Activated naive CD4-positive, alpha-beta T cell treated with anti-CD3 and anti-CD28 coated beads for 36 hours (primary cell): ENCODE measurements at regions not wholly inside any gene's neighbourhood (a gene's known extent, or its start where the extent isn't known, plus 50 kb on each side); places are given as distances from the start of the nearest gene placed in this dataset.

Experiments
- CTCF ChIA-PET: fragments of 350-600 bp; sonication (Branson Sonifier 250); formaldehyde crosslinking; loops from one replicate; lab custom pipeline; 2021; ENCODE audit warnings: antibody characterized with exemption; lab: Charles Lee
- DNase-seq: peaks from one replicate; pipeline ENCODE4 v3.0.0-alpha.2; 2020
- H3K27ac Mint-ChIP-seq: one replicate; pipeline ENCODE4 v1.8.0; 2021; ENCODE audit warnings: mild to moderate bottlenecking, mixed read lengths
- H3K27me3 Mint-ChIP-seq: one replicate; pipeline ENCODE4 v1.8.0; 2021; ENCODE audit warnings: low read depth, mixed read lengths
- H3K36me3 Mint-ChIP-seq: one replicate; pipeline ENCODE4 v1.8.0; 2021; ENCODE audit warnings: low read depth, mixed read lengths
- H3K4me1 Mint-ChIP-seq: one replicate; pipeline ENCODE4 v1.8.0; 2021; ENCODE audit warnings: low read depth, mixed read lengths
- H3K4me3 Mint-ChIP-seq: one replicate; pipeline ENCODE4 v1.8.0; 2021; ENCODE audit warnings: mild to moderate bottlenecking, moderate library complexity, mixed read lengths
- H3K9me3 Mint-ChIP-seq: one replicate; pipeline ENCODE4 v1.8.0; 2021; ENCODE audit warnings: mixed read lengths
- intact Hi-C: fragments of 100-400 bp; cut with micrococcal nuclease; formaldehyde crosslinking; loops from one replicate; pipeline ENCODE4 v1.15.1; 2023

GRCh38 chrX:110955706-110956105 lies 140.3 kb upstream of the PAK3 start:
- Mint-ChIP-seq H3K4me3 (no peak overlapping the region), H3K36me3 (no peaks in the 10 kb centered on the region), H3K27me3 (no peaks in the 10 kb centered on the region), H3K27ac (no peak overlapping the region), H3K9me3 (no peaks in the 10 kb centered on the region), H3K4me1 (no peaks in the 10 kb centered on the region)
- CTCF ChIA-PET, result no interaction called here
- intact Hi-C loops, result no loop called here
- DNase-seq, result no peak

GRCh38 chrX:110954428-110955100 lies 141.4 kb upstream of the PAK3 start:
- no peak overlapping the region for H3K4me3 Mint-ChIP-seq
- H3K27me3 Mint-ChIP-seq, result no peaks in the 10 kb centered on the region
- intact Hi-C loops, result no loop called here
- CTCF ChIA-PET, result no interaction called here
- no peaks in the 10 kb centered on the region for H3K9me3 Mint-ChIP-seq
- no peak for DNase-seq
- no peaks in the 10 kb centered on the region for H3K4me1 Mint-ChIP-seq
- no peak overlapping the region for H3K27ac Mint-ChIP-seq
- H3K36me3 Mint-ChIP-seq, result no peaks in the 10 kb centered on the region

GRCh38 chrX:110951472-110952269 lies 144.3 kb upstream of the PAK3 start:
- Mint-ChIP-seq H3K4me3 (no peak overlapping the region), H3K36me3 (no peaks in the 10 kb centered on the region), H3K27me3 (peaks cover 5% of the 10 kb centered on the region), H3K4me1 (no peaks in the 10 kb centered on the region), H3K9me3 (no peaks in the 10 kb centered on the region), H3K27ac (no peak overlapping the region)
- CTCF ChIA-PET, result no interaction called here
- DNase-seq, result no peak
- intact Hi-C loops, result no loop called here

GRCh38 chrX:110944751-110945675 lies 149.4 kb upstream of the CHRDL1 start:
- DNase-seq, result no peak
- no peak overlapping the region for H3K4me3 Mint-ChIP-seq
- no peak overlapping the region for H3K27ac Mint-ChIP-seq
- no peaks in the 10 kb centered on the region for H3K36me3 Mint-ChIP-seq
- H3K27me3 Mint-ChIP-seq, result peaks cover 16% of the 10 kb centered on the region
- intact Hi-C loops, result no loop called here
- CTCF ChIA-PET, result no interaction called here
- H3K9me3 Mint-ChIP-seq, result no peaks in the 10 kb centered on the region
- no peaks in the 10 kb centered on the region for H3K4me1 Mint-ChIP-seq

GRCh38 chrX:110944311-110944750 lies 148.7 kb upstream of the CHRDL1 start:
- no peak overlapping the region for H3K27ac Mint-ChIP-seq
- peaks cover 16% of the 10 kb centered on the region for H3K27me3 Mint-ChIP-seq
- CTCF ChIA-PET, result no interaction called here
- no peaks in the 10 kb centered on the region for H3K4me1 Mint-ChIP-seq
- intact Hi-C loops, result no loop called here
- no peaks in the 10 kb centered on the region for H3K36me3 Mint-ChIP-seq
- no peaks in the 10 kb centered on the region for H3K9me3 Mint-ChIP-seq
- H3K4me3 Mint-ChIP-seq, result no peak overlapping the region
- DNase-seq, result no peak

GRCh38 chrX:110941906-110942305 lies 146.3 kb upstream of the CHRDL1 start:
- H3K36me3 Mint-ChIP-seq, result no peaks in the 10 kb centered on the region
- CTCF ChIA-PET, result interaction anchor here (0.5 kb wide), 1 partner anchor 15 kb away, joined by 4 read pairs; no protein-coding TSS in a partner anchor
- no peak overlapping the region for H3K4me3 Mint-ChIP-seq
- no peaks in the 10 kb centered on the region for H3K4me1 Mint-ChIP-seq
- peaks cover 11% of the 10 kb centered on the region for H3K27me3 Mint-ChIP-seq
- intact Hi-C loops, result no loop called here
- no peak for DNase-seq
- no peaks in the 10 kb centered on the region for H3K9me3 Mint-ChIP-seq
- no peak overlapping the region for H3K27ac Mint-ChIP-seq

GRCh38 chrX:110938977-110939732 lies 143.5 kb upstream of the CHRDL1 start:
- Mint-ChIP-seq H3K27me3 (peaks cover 4% of the 10 kb centered on the region), H3K9me3 (no peaks in the 10 kb centered on the region), H3K27ac (no peak overlapping the region), H3K4me1 (no peaks in the 10 kb centered on the region), H3K36me3 (no peaks in the 10 kb centered on the region), H3K4me3 (no peak overlapping the region)
- CTCF ChIA-PET, result no interaction called here
- intact Hi-C loops, result no loop called here
- DNase-seq, result no peak

GRCh38 chrX:110924871-110925270 lies 129.3 kb upstream of the CHRDL1 start:
- no peaks in the 10 kb centered on the region for H3K4me1 Mint-ChIP-seq
- H3K36me3 Mint-ChIP-seq, result no peaks in the 10 kb centered on the region
- no peak overlapping the region for H3K27ac Mint-ChIP-seq
- CTCF ChIA-PET, result no interaction called here
- H3K9me3 Mint-ChIP-seq, result no peaks in the 10 kb centered on the region
- intact Hi-C loops, result no loop called here
- H3K27me3 Mint-ChIP-seq, result peaks cover 2% of the 10 kb centered on the region
- H3K4me3 Mint-ChIP-seq, result no peak overlapping the region
- DNase-seq, result no peak

- Mint-ChIP-seq H3K9me3 (no peaks in the 10 kb centered on the region), H3K27ac (no peak overlapping the region), H3K4me3 (no peak overlapping the region), H3K4me1 (no peaks in the 10 kb centered on the region), H3K27me3 (peaks cover 2% of the 10 kb centered on the region), H3K36me3 (no peaks in the 10 kb centered on the region)
- intact Hi-C loops, result no loop called here
- CTCF ChIA-PET, result no interaction called here
- DNase-seq, result no peak
Observed at GRCh38 chrX:110920991-110921390, 125.4 kb upstream of the CHRDL1 start.

- DNase-seq, result no peak
- no peaks in the 10 kb centered on the region for H3K9me3 Mint-ChIP-seq
- CTCF ChIA-PET, result no interaction called here
- no peak overlapping the region for H3K27ac Mint-ChIP-seq
- no peaks in the 10 kb centered on the region for H3K27me3 Mint-ChIP-seq
- H3K4me3 Mint-ChIP-seq, result no peak overlapping the region
- H3K36me3 Mint-ChIP-seq, result no peaks in the 10 kb centered on the region
- no peaks in the 10 kb centered on the region for H3K4me1 Mint-ChIP-seq
- intact Hi-C loops, result no loop called here
Observed at GRCh38 chrX:110915570-110915969, 120.0 kb upstream of the CHRDL1 start.

- intact Hi-C loops, result no loop called here
- no peak overlapping the region for H3K4me3 Mint-ChIP-seq
- H3K4me1 Mint-ChIP-seq, result no peaks in the 10 kb centered on the region
- no peaks in the 10 kb centered on the region for H3K9me3 Mint-ChIP-seq
- no peaks in the 10 kb centered on the region for H3K36me3 Mint-ChIP-seq
- DNase-seq, result no peak
- H3K27ac Mint-ChIP-seq, result no peak overlapping the region
- CTCF ChIA-PET, result no interaction called here
- no peaks in the 10 kb centered on the region for H3K27me3 Mint-ChIP-seq
Observed at GRCh38 chrX:110915111-110915510, 119.5 kb upstream of the CHRDL1 start.

- intact Hi-C loops, result no loop called here
- Mint-ChIP-seq H3K9me3 (no peaks in the 10 kb centered on the region), H3K4me1 (no peaks in the 10 kb centered on the region), H3K27ac (no peak overlapping the region), H3K27me3 (no peaks in the 10 kb centered on the region), H3K36me3 (no peaks in the 10 kb centered on the region), H3K4me3 (no peak overlapping the region)
- DNase-seq, result no peak
- CTCF ChIA-PET, result no interaction called here
Observed at GRCh38 chrX:110914281-110914680, 118.7 kb upstream of the CHRDL1 start.
